ENCODE measurements at regions not wholly inside any gene's neighbourhood (a gene's known extent, or its start where the extent isn't known, plus 50 kb on each side); places are given as distances from the start of the nearest gene placed in this dataset.

DNA sequence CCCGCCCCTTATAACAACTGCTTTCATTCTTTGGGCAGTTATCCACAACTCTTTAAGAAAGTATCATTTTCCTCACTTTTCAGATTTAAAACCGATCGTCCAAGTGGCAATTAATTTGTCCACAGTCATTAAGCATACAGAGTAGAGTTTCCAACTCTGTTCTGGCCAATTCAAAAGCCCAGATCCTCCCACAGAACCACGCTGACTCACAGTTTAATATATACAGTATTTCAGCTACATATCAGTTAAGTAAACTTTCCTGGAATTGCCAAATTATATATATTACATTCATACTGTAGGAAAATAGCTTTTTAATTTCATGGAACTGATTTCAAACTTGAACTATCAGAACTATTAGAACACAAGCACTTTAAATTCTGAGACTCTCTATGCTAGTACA is 163.8 kb upstream of the ESRRG start:
- no peak overlapping the region for H3K27ac ChIP-seq (ENCODE audit: low read depth in 1 of 2, low read length in 2 of 2)
- no peak for TF ChIP-seq HNF4A (conservative IDR thresholded peaks at IDR 0.05)
- H3K9ac ChIP-seq (ENCODE audit: low read depth in 1 of 2, low read length in 2 of 2), result no peak overlapping the region
- 83% methylated on average over 4 of the region's 4 CpGs for WGBS
- no peak overlapping the region for H3K4me3 ChIP-seq (ENCODE audit: low read depth in 1 of 3, low read length in 3 of 3)
- H3K36me3 ChIP-seq (ENCODE audit: control insufficient read depth in 4 of 4, insufficient read depth in 3 of 4, low read depth in 1 of 4, low read length in 3 of 4), result no peaks in the 10 kb centered on the region
- no peaks in the 10 kb centered on the region for H3K4me1 ChIP-seq (ENCODE audit: control insufficient read depth in 4 of 4, insufficient read depth in 4 of 4, low read length in 3 of 4)
- DNase-seq (ENCODE audit: low spot score), result no peak
- H3K9me3 ChIP-seq (ENCODE audit: control insufficient read depth in 4 of 4, low read length in 3 of 4), result no peaks in the 10 kb centered on the region
- peaks cover 0 to 3% (median 0%) of the 10 kb centered on the region in 4 donors for H3K27me3 ChIP-seq (ENCODE audit: control insufficient read depth in 4 of 4, insufficient read depth in 4 of 4, low read length in 3 of 4)

DNA sequence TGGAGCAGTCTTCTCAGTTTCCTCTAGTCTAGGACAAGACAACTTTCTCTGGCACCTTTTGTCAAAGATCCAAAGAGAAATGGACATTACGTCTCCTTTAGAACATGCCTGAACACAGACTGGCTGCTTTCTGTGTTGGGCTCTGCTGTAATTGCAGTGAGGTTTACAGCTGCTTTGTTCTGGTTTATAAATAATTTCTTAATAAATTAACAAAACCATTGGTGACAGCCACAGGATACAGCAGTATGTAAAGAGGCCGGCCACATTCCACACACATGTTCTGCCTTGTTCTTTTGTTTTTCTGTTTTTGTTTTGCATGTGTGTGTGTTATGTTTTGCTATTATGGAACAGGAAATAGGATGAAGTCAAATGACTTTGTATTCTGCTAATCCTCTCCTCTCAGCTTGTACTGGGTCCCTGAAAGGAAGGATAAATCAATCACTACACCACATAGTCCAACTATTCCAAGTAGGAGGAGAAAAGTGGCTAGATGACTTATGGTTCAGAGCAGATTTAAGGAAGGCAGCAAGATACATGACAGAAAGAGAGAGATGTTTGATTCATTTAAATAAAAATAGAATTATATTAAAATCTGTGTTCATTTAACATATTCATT is 161.5 kb upstream of the ESRRG start:
- H3K27ac ChIP-seq (ENCODE audit: low read depth in 1 of 2, low read length in 2 of 2), result no peak overlapping the region
- 65% methylated on average over 2 of the region's 2 CpGs for WGBS
- H3K4me3 ChIP-seq (ENCODE audit: low read depth in 1 of 3, low read length in 3 of 3), result no peak overlapping the region
- H3K9me3 ChIP-seq (ENCODE audit: control insufficient read depth in 4 of 4, low read length in 3 of 4), result no peaks in the 10 kb centered on the region
- H3K36me3 ChIP-seq (ENCODE audit: control insufficient read depth in 4 of 4, insufficient read depth in 3 of 4, low read depth in 1 of 4, low read length in 3 of 4), result no peaks in the 10 kb centered on the region
- TF ChIP-seq TAF1 (conservative IDR thresholded peaks at IDR 0.05), result no peak
- no peak for TF ChIP-seq FOXA2 (IDR thresholded peaks at IDR 0.05)
- TF ChIP-seq, protein P1, sequence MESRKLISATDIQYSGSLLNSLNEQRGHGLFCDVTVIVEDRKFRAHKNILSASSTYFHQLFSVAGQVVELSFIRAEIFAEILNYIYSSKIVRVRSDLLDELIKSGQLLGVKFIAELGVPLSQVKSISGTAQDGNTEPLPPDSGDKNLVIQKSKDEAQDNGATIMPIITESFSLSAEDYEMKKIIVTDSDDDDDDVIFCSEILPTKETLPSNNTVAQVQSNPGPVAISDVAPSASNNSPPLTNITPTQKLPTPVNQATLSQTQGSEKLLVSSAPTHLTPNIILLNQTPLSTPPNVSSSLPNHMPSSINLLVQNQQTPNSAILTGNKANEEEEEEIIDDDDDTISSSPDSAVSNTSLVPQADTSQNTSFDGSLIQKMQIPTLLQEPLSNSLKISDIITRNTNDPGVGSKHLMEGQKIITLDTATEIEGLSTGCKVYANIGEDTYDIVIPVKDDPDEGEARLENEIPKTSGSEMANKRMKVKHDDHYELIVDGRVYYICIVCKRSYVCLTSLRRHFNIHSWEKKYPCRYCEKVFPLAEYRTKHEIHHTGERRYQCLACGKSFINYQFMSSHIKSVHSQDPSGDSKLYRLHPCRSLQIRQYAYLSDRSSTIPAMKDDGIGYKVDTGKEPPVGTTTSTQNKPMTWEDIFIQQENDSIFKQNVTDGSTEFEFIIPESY (IDR thresholded peaks at IDR 0.05), result no peak
- TF ChIP-seq, protein P2, sequence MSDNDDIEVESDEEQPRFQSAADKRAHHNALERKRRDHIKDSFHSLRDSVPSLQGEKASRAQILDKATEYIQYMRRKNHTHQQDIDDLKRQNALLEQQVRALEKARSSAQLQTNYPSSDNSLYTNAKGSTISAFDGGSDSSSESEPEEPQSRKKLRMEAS (IDR thresholded peaks at IDR 0.05), result no peak
- TF ChIP-seq, protein P3, sequence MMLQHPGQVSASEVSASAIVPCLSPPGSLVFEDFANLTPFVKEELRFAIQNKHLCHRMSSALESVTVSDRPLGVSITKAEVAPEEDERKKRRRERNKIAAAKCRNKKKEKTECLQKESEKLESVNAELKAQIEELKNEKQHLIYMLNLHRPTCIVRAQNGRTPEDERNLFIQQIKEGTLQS (IDR thresholded peaks at IDR 0.05), result no peak
- no peak for TF ChIP-seq EGR1 (IDR thresholded peaks at IDR 0.05; ENCODE audit: low read depth in 2 of 2)
- TF ChIP-seq SP1 (IDR thresholded peaks at IDR 0.05), result no peak
- TF ChIP-seq YY1 (IDR thresholded peaks at IDR 0.05), result no peak
- TF ChIP-seq GABPA (IDR thresholded peaks at IDR 0.05 in 1 of 2, conservative IDR thresholded peaks at IDR 0.05 in 1 of 2), result no peak
- TF ChIP-seq HNF4A (conservative IDR thresholded peaks at IDR 0.05), result no peak
- TF ChIP-seq FOXA1 (IDR thresholded peaks at IDR 0.05), result no peak
- no peak for TF ChIP-seq JUND (IDR thresholded peaks at IDR 0.05)
- TF ChIP-seq RAD21 (IDR thresholded peaks at IDR 0.05), result no peak
- H3K9ac ChIP-seq (ENCODE audit: low read depth in 1 of 2, low read length in 2 of 2), result no peak overlapping the region
- H3K27me3 ChIP-seq (ENCODE audit: control insufficient read depth in 4 of 4, insufficient read depth in 4 of 4, low read length in 3 of 4), result peaks cover 0 to 3% (median 0%) of the 10 kb centered on the region in 4 donors
- no peaks in the 10 kb centered on the region for H3K4me1 ChIP-seq (ENCODE audit: control insufficient read depth in 4 of 4, insufficient read depth in 4 of 4, low read length in 3 of 4)
- DNase-seq (ENCODE audit: low spot score), result no peak

DNA sequence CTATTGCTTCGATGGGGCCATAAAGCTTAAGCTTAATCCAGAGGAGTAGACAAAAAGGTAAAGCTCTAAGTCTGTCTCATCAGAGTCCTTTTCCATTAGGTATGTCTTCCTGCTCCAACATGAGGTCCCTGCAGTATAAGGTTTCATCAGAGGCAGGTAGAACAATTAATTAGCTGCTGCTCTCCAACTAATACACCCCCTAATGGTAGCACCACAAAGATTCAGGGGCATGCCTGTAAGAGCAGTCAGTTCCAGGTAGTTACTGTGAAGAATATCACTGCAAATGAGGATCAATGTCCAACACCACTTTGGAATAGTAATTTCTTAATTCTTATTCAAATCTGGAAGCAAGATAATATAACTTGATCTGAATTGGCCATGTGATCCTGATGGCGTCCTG is 160.3 kb upstream of the ESRRG start:
- TF ChIP-seq, protein P4, sequence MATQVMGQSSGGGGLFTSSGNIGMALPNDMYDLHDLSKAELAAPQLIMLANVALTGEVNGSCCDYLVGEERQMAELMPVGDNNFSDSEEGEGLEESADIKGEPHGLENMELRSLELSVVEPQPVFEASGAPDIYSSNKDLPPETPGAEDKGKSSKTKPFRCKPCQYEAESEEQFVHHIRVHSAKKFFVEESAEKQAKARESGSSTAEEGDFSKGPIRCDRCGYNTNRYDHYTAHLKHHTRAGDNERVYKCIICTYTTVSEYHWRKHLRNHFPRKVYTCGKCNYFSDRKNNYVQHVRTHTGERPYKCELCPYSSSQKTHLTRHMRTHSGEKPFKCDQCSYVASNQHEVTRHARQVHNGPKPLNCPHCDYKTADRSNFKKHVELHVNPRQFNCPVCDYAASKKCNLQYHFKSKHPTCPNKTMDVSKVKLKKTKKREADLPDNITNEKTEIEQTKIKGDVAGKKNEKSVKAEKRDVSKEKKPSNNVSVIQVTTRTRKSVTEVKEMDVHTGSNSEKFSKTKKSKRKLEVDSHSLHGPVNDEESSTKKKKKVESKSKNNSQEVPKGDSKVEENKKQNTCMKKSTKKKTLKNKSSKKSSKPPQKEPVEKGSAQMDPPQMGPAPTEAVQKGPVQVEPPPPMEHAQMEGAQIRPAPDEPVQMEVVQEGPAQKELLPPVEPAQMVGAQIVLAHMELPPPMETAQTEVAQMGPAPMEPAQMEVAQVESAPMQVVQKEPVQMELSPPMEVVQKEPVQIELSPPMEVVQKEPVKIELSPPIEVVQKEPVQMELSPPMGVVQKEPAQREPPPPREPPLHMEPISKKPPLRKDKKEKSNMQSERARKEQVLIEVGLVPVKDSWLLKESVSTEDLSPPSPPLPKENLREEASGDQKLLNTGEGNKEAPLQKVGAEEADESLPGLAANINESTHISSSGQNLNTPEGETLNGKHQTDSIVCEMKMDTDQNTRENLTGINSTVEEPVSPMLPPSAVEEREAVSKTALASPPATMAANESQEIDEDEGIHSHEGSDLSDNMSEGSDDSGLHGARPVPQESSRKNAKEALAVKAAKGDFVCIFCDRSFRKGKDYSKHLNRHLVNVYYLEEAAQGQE (IDR thresholded peaks at IDR 0.05), result no peak
- TF ChIP-seq EGR1 (IDR thresholded peaks at IDR 0.05; ENCODE audit: low read depth in 2 of 2) (no peak), HNF4G (IDR thresholded peaks at IDR 0.05) (no peak), RAD21 (IDR thresholded peaks at IDR 0.05) (no peak), GABPA (IDR thresholded peaks at IDR 0.05 in 1 of 2, conservative IDR thresholded peaks at IDR 0.05 in 1 of 2) (no peak)
- TF ChIP-seq, protein P1 (IDR thresholded peaks at IDR 0.05), result no peak
- TF ChIP-seq, protein P2 (IDR thresholded peaks at IDR 0.05), result no peak
- no peak overlapping the region for H3K9ac ChIP-seq (ENCODE audit: low read depth in 1 of 2, low read length in 2 of 2)
- no peak overlapping the region for H3K4me3 ChIP-seq (ENCODE audit: low read depth in 1 of 3, low read length in 3 of 3)
- H3K27ac ChIP-seq (ENCODE audit: low read depth in 1 of 2, low read length in 2 of 2), result no peak overlapping the region
- WGBS, result 83% methylated on average over 2 of the region's 2 CpGs
- H3K9me3 ChIP-seq (ENCODE audit: control insufficient read depth in 4 of 4, low read length in 3 of 4), result no peaks in the 10 kb centered on the region
- no peaks in the 10 kb centered on the region for H3K36me3 ChIP-seq (ENCODE audit: control insufficient read depth in 4 of 4, insufficient read depth in 3 of 4, low read depth in 1 of 4, low read length in 3 of 4)
- H3K27me3 ChIP-seq (ENCODE audit: control insufficient read depth in 4 of 4, insufficient read depth in 4 of 4, low read length in 3 of 4), result peaks cover 0 to under 1% (median 0%) of the 10 kb centered on the region in 4 donors
- no peaks in the 10 kb centered on the region for H3K4me1 ChIP-seq (ENCODE audit: control insufficient read depth in 4 of 4, insufficient read depth in 4 of 4, low read length in 3 of 4)
- no peak for DNase-seq (ENCODE audit: low spot score)
